IMR-90 (cell line): ENCODE measurements at regions not wholly inside any gene's neighbourhood (a gene's known extent, or its start where the extent isn't known, plus 50 kb on each side); places are given as distances from the start of the nearest gene placed in this dataset.

Source experiments
- ATAC-seq: fragments of 200-7000 bp; cut with Tn5 transposase; 2 replicates; pipeline ENCODE4 v1.9.1; 2020; ENCODE audit warnings: low read depth, mild to moderate bottlenecking, moderate library complexity
- BruUV-seq: library from RNA; stranded (reverse); fragments of 400-500 nt; replicated peaks from 2 replicates; lab custom pipeline; 2021; lab: Mats Ljungman, UMichigan
- CTCF ChIA-PET: fragments of 300-600 bp; formaldehyde crosslinking; extraction: SDS; loops from one replicate; lab custom pipeline; 2021; ENCODE audit warnings: antibody characterized with exemption; lab: Yijun Ruan, JAX
- POLR2A ChIA-PET: fragments of 300-600 bp; sonication (Branson Sonifier 250); formaldehyde crosslinking; loops from one replicate; lab custom pipeline; 2022; ENCODE audit warnings: antibody characterized with exemption; ENCODE audit not compliant: unreplicated experiment; lab: Charles Lee
- DNase-seq: peaks from one replicate; pipeline ENCODE4 v3.0.0; 2013
- H2AFZ ChIP-seq: replicated peaks from 2 replicates; pipeline ENCODE3; 2013; ENCODE audit warnings: low read length, mild to moderate bottlenecking; ENCODE audit not compliant: poor library complexity
- H2AK5ac ChIP-seq: 2 replicates; pipeline ENCODE4 v1.6.1; 2013; ENCODE audit warnings: low read depth, low read length, inconsistent platforms
- H2AK9ac ChIP-seq: replicated peaks from 2 replicates; pipeline ENCODE3; 2013; ENCODE audit warnings: mild to moderate bottlenecking, low read depth, low read length, moderate library complexity; ENCODE audit not compliant: poor library complexity
- H2BK120ac ChIP-seq: 2 replicates; pipeline ENCODE4 v1.6.1; 2013; ENCODE audit warnings: low read depth, low read length, inconsistent platforms
- H2BK15ac ChIP-seq: 3 replicates; pipeline ENCODE4 v1.6.1; 2013; ENCODE audit warnings: low read depth, low read length, inconsistent platforms
- H2BK20ac ChIP-seq: 2 replicates; pipeline ENCODE4 v1.6.1; 2013; ENCODE audit warnings: low read depth, mild to moderate bottlenecking, inconsistent platforms, low read length, moderate library complexity
- H2BK5ac ChIP-seq: 2 replicates; pipeline ENCODE4 v1.6.1; 2013; ENCODE audit warnings: mild to moderate bottlenecking, low read depth, low read length, inconsistent platforms; ENCODE audit not compliant: poor library complexity, severe bottlenecking
- H3K14ac ChIP-seq: replicated peaks from 2 replicates; pipeline ENCODE4 v1.6.1; 2013; ENCODE audit warnings: low read depth, low read length, inconsistent platforms
- H3K18ac ChIP-seq: 2 replicates; pipeline ENCODE4 v1.6.1; 2013; ENCODE audit warnings: low read depth, low read length, control low read depth
- H3K23ac ChIP-seq: 2 replicates; pipeline ENCODE4 v1.6.1; 2013; ENCODE audit warnings: low read depth, low read length, inconsistent platforms
- H3K27ac ChIP-seq: 2 replicates; pipeline ENCODE4 v1.5.1; 2013; ENCODE audit warnings: mild to moderate bottlenecking, control low read depth, low read length; ENCODE audit not compliant: insufficient read depth
- H3K27me3 ChIP-seq: 2 replicates; pipeline ENCODE4 v1.6.1; 2013; ENCODE audit warnings: low read length; ENCODE audit not compliant: control insufficient read depth, insufficient read depth
- H3K36me3 ChIP-seq: 2 replicates; pipeline ENCODE4 v1.6.1; 2013; ENCODE audit warnings: low read length, mixed read lengths; ENCODE audit not compliant: control insufficient read depth, insufficient read depth
- H3K4ac ChIP-seq: 2 replicates; pipeline ENCODE4 v1.6.1; 2013; ENCODE audit warnings: low read depth, low read length, inconsistent platforms
- H3K4me1 ChIP-seq: 2 replicates; pipeline ENCODE4 v1.6.1; 2013; ENCODE audit warnings: low read length, mixed read lengths; ENCODE audit not compliant: control insufficient read depth, insufficient read depth
- H3K4me2 ChIP-seq: 2 replicates; pipeline ENCODE4 v1.6.1; 2013; ENCODE audit warnings: low read depth, mild to moderate bottlenecking, control low read depth, low read length, moderate library complexity
- H3K4me3 ChIP-seq: 2 replicates; pipeline ENCODE4 v1.5.1; 2013; ENCODE audit warnings: low read depth, mild to moderate bottlenecking, control low read depth, low read length, moderate library complexity; ENCODE audit not compliant: insufficient read depth
- H3K56ac ChIP-seq: 2 replicates; pipeline ENCODE4 v1.6.1; 2013; ENCODE audit warnings: low read length, inconsistent platforms; ENCODE audit not compliant: insufficient read depth; ENCODE audit errors: extremely low read depth
- H3K79me1 ChIP-seq, 2 experiments: 2 replicates each; pipeline ENCODE4 v1.6.1; 2013; ENCODE audit warnings: low read length in 2 of 2, inconsistent platforms in 1 of 2, low read depth in 1 of 2
- H3K9ac ChIP-seq: 2 replicates; pipeline ENCODE4 v1.6.1; 2013; ENCODE audit warnings: low read depth, low read length, control low read depth
- H3K9me1 ChIP-seq: 2 replicates; pipeline ENCODE4 v1.6.1; 2013; ENCODE audit warnings: low read length, inconsistent platforms; ENCODE audit not compliant: insufficient read depth
- H3K9me3 ChIP-seq: 2 replicates; pipeline ENCODE4 v1.6.1; 2013; ENCODE audit warnings: low read length; ENCODE audit not compliant: control insufficient read depth, insufficient read depth
- H4K20me1 ChIP-seq: 2 replicates; pipeline ENCODE4 v1.6.1; 2013; ENCODE audit warnings: low read length, inconsistent platforms; ENCODE audit not compliant: insufficient read depth
- H4K5ac ChIP-seq: 2 replicates; pipeline ENCODE4 v1.6.1; 2013; ENCODE audit warnings: mild to moderate bottlenecking, low read depth, low read length, control low read depth
- H4K8ac ChIP-seq, 2 experiments: 2 replicates each; pipeline ENCODE4 v1.6.1; 2013; ENCODE audit warnings: low read depth in 2 of 2, low read length in 2 of 2, control low read depth in 1 of 2, inconsistent platforms in 1 of 2
- H4K91ac ChIP-seq: 2 replicates; pipeline ENCODE4 v1.6.1; 2013; ENCODE audit warnings: low read depth, low read length, inconsistent platforms; ENCODE audit not compliant: insufficient read depth
- BHLHE40 ChIP-seq: fragments of 150-350 bp; IDR thresholded peaks from 2 replicates; pipeline ENCODE4 v1.6.1; 2016; ENCODE audit warnings: mild to moderate bottlenecking, low read depth, low read length
- CEBPB ChIP-seq: IDR thresholded peaks from 2 replicates; pipeline ENCODE4 v1.6.1; 2012; ENCODE audit warnings: low read depth, low read length, improper control_type of control experiment
- CHD1 ChIP-seq: IDR thresholded peaks from 2 replicates; pipeline ENCODE4 v1.6.1; 2012; ENCODE audit warnings: low read depth, low read length, improper control_type of control experiment
- CTCF ChIP-seq: conservative IDR thresholded peaks from 2 replicates; pipeline ENCODE4 v1.5.1; 2012; ENCODE audit warnings: mild to moderate bottlenecking, low read depth, low read length, improper control_type of control experiment
- ELK1 ChIP-seq: fragments of 150-350 bp; IDR thresholded peaks from 2 replicates; pipeline ENCODE4 v1.6.1; 2016; ENCODE audit warnings: low read depth, mild to moderate bottlenecking, low read length, moderate library complexity, borderline replicate concordance
- FOS ChIP-seq: fragments of 150-350 bp; IDR thresholded peaks from 2 replicates; pipeline ENCODE4 v1.6.1; 2016; ENCODE audit warnings: low read depth, low read length
- MAFK ChIP-seq: IDR thresholded peaks from 2 replicates; pipeline ENCODE4 v1.6.1; 2012; ENCODE audit warnings: low read depth, low read length, improper control_type of control experiment
- MAZ ChIP-seq: IDR thresholded peaks from 2 replicates; pipeline ENCODE4 v1.6.1; 2012; ENCODE audit warnings: low read depth, mild to moderate bottlenecking, low read length, improper control_type of control experiment, moderate library complexity, borderline replicate concordance
- MXI1 ChIP-seq: IDR thresholded peaks from 2 replicates; pipeline ENCODE4 v1.6.1; 2012; ENCODE audit warnings: low read depth, mild to moderate bottlenecking, low read length, moderate library complexity, borderline replicate concordance
- NFE2L2 ChIP-seq: fragments of 150-350 bp; IDR thresholded peaks from 2 replicates; pipeline ENCODE4 v1.6.1; 2016; ENCODE audit warnings: low read depth, mild to moderate bottlenecking, low read length
- POLR2A ChIP-seq: IDR thresholded peaks from 2 replicates; pipeline ENCODE4 v1.6.1; 2012; ENCODE audit warnings: mild to moderate bottlenecking, low read depth, low read length
- RAD21 ChIP-seq: IDR thresholded peaks from 2 replicates; pipeline ENCODE4 v1.6.1; 2012; ENCODE audit warnings: low read length, improper control_type of control experiment
- RCOR1 ChIP-seq: IDR thresholded peaks from 2 replicates; pipeline ENCODE4 v1.6.1; 2012; ENCODE audit warnings: mild to moderate bottlenecking, low read length, improper control_type of control experiment; ENCODE audit not compliant: insufficient replicate concordance
- RFX5 ChIP-seq: IDR thresholded peaks from 2 replicates; pipeline ENCODE4 v1.8.0; 2012; ENCODE audit warnings: low read depth, mild to moderate bottlenecking, low read length, moderate library complexity
- SMC3 ChIP-seq: fragments of 150-350 bp; IDR thresholded peaks from 2 replicates; pipeline ENCODE4 v1.6.1; 2016; ENCODE audit warnings: low read depth, mild to moderate bottlenecking, antibody characterized with exemption, low read length, moderate library complexity
- WGBS, 2 experiments: methylation state at CpG; one replicate each; pipeline versions ENCODE4 v1.1.5 to v1.1.7; 2013; ENCODE audit warnings: missing lambda C conversion rate in 2 of 2; ENCODE audit not compliant: insufficient read length in 1 of 2; ENCODE audit errors: extremely low coverage in 2 of 2; 5-methylcytosine and 5-hydroxymethylcytosine counted together
- dilution Hi-C: fragments of 300-500 bp; cut with HindIII; formaldehyde crosslinking; loops from one replicate; pipeline ENCODE4 v1.14.3; 2018; ENCODE audit warnings: low sequenced_read_pairs; ENCODE audit not compliant: unreplicated experiment
- in situ Hi-C: fragments of 300-500 bp; cut with MboI; formaldehyde crosslinking; loops from 3 replicates; pipeline ENCODE4 v1.14.3; 2019; ENCODE audit warnings: low sequenced_read_pairs, inconsistent platforms, mixed read lengths
- intact Hi-C: fragments of 100-400 bp; cut with micrococcal nuclease; formaldehyde crosslinking; loops from 2 replicates; pipeline ENCODE4 v1.10.0; 2022
- TF ChIP-seq, protein P1 (sequence below): fragments of 150-350 bp; IDR thresholded peaks from 2 replicates; pipeline ENCODE4 v1.6.1; 2017; ENCODE audit warnings: mild to moderate bottlenecking, antibody characterized with exemption, low read length, low read depth

DNA sequence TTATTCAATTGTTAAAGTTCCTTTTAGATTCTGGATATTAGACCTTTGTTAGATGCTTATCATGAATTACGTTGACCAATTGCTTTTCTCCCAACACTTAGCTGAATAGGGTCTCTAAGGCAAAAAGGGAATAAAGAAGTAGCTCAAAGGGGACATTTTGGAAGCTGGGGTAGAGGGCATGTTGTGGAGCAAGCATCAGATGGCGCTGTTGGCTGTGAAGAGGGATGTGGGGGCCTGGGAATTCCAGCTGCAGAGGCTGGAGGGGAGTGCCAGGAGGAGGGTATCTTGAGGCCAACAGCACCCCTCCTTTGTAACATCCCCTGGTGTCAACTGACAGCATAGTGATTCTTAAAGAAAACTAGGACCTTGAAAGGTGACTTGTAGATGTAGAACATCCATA is 198.2 kb downstream of the ADCYAP1 start:
- no peaks in the 10 kb centered on the region for H3K9me1 ChIP-seq
- no peak overlapping the region for H3K9ac ChIP-seq
- no peak overlapping the region for H3K4me2 ChIP-seq
- H2BK120ac ChIP-seq, result no peak overlapping the region
- H3K14ac ChIP-seq, result no peak overlapping the region
- H2AK9ac ChIP-seq, result no peak overlapping the region
- no TSS peak for BruUV-seq
- H2BK20ac ChIP-seq, result no peak overlapping the region
- H3K9me3 ChIP-seq, result no peaks in the 10 kb centered on the region
- no peak overlapping the region for H4K91ac ChIP-seq
- dilution Hi-C loops, result no loop called here
- no CpG with 5 or more reads among the region's 2 CpGs for WGBS, 2 experiments
- no peak overlapping the region for H3K4me3 ChIP-seq
- in situ Hi-C loops, result no loop called here
- H3K56ac ChIP-seq, result no peak overlapping the region
- no peak overlapping the region for H2AK5ac ChIP-seq
- no peaks in the 10 kb centered on the region for H3K27me3 ChIP-seq
- no peak overlapping the region for H3K23ac ChIP-seq
- TF ChIP-seq CEBPB (no peak), SMC3 (no peak), RFX5 (no peak), NFE2L2 (no peak), ELK1 (no peak), CTCF (no peak), CHD1 (no peak), MAZ (no peak), RCOR1 (no peak), MAFK (no peak), MXI1 (no peak), BHLHE40 (no peak), POLR2A (no peak), RAD21 (no peak), FOS (no peak)
- TF ChIP-seq, protein P1, sequence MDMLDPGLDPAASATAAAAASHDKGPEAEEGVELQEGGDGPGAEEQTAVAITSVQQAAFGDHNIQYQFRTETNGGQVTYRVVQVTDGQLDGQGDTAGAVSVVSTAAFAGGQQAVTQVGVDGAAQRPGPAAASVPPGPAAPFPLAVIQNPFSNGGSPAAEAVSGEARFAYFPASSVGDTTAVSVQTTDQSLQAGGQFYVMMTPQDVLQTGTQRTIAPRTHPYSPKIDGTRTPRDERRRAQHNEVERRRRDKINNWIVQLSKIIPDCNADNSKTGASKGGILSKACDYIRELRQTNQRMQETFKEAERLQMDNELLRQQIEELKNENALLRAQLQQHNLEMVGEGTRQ, result no peak
- H3K4me1 ChIP-seq, result no peaks in the 10 kb centered on the region
- no peak overlapping the region for H4K5ac ChIP-seq
- no peaks in the 10 kb centered on the region for H4K20me1 ChIP-seq
- H2AFZ ChIP-seq, result no peak overlapping the region
- no peak for DNase-seq
- no peak overlapping the region for H2BK5ac ChIP-seq
- H3K4ac ChIP-seq, result no peak overlapping the region
- H3K36me3 ChIP-seq, result no peaks in the 10 kb centered on the region
- ChIA-PET CTCF (no interaction called here), POLR2A (no interaction called here)
- no peak overlapping the region for H2BK15ac ChIP-seq
- no peaks in the 10 kb centered on the region for H3K79me1 ChIP-seq
- no peak overlapping the region for H3K27ac ChIP-seq
- no peak overlapping the region for H4K8ac ChIP-seq
- intact Hi-C loops, result loop anchor here (5.0 kb wide), 1 partner anchor 866 kb away; no protein-coding TSS in a partner anchor
- ATAC-seq, result no peak
- no peak overlapping the region for H3K18ac ChIP-seq
